Testis (tissue), 2 donors: ENCODE measurements at regions not wholly inside any gene's neighbourhood (a gene's known extent, or its start where the extent isn't known, plus 50 kb on each side); places are given as distances from the start of the nearest gene placed in this dataset.

Experiments
- DNase-seq: peaks from one replicate; pipeline ENCODE4 v3.0.0-alpha.2; 2019
- H3K27ac ChIP-seq, 2 donors: fragments of 200-600 bp; sonication (generic); one replicate each; pipeline ENCODE4 v1.5.1; 2019
- H3K27me3 ChIP-seq: fragments of 200-600 bp; sonication (generic); one replicate; pipeline ENCODE4 v1.5.1; 2019
- H3K36me3 ChIP-seq: fragments of 200-600 bp; sonication (generic); one replicate; pipeline ENCODE4 v1.5.1; 2017; ENCODE audit warnings: low read depth; ENCODE audit errors: missing control alignments
- H3K4me1 ChIP-seq: fragments of 200-600 bp; sonication (generic); one replicate; pipeline ENCODE4 v1.5.1; 2019
- H3K4me3 ChIP-seq, 2 donors: fragments of 200-600 bp; sonication (generic); one replicate each; pipeline ENCODE4 v1.5.1; 2017 to 2019
- H3K9me3 ChIP-seq: fragments of 200-600 bp; sonication (generic); one replicate; pipeline ENCODE4 v1.5.1; 2017
- POLR2A ChIP-seq: fragments of 450-650 bp; IDR thresholded peaks from one replicate; pipeline ENCODE4 v1.6.1; 2017; ENCODE audit warnings: antibody characterized with exemption, mild to moderate bottlenecking, moderate library complexity
- WGBS, 2 donors: methylation state at CpG; one replicate each; pipeline ENCODE4 v1.1.5; 2018; 5-methylcytosine and 5-hydroxymethylcytosine counted together
- intact Hi-C: fragments of 100-400 bp; cut with DNase I; formaldehyde crosslinking; loops from one replicate; pipeline ENCODE4 v1.15.1; 2023; ENCODE audit warnings: low total_unique reads
- TF ChIP-seq, protein P1 (sequence below), 3 experiments: fragments of 450-650 bp in 2 of 3; fragments of 200-600 bp in 1 of 3; sonication (generic) in 1 of 3; IDR thresholded peaks; one replicate each; pipeline ENCODE4 v1.5.1; 2016 to 2019; ENCODE audit warnings: antibody characterized with exemption in 3 of 3, mild to moderate bottlenecking in 2 of 3, moderate library complexity in 1 of 3

GRCh38 chr13:84903391-84903790 is 895.8 kb downstream of the SLITRK6 start:
- Histone ChIP-seq H3K27ac (no peak overlapping the region), H3K9me3 (no peaks in the 10 kb centered on the region), H3K4me3 (no peak overlapping the region), H3K4me1 (no peaks in the 10 kb centered on the region), H3K27me3 (no peaks in the 10 kb centered on the region), H3K36me3 (no peaks in the 10 kb centered on the region)
- no peak for DNase-seq
- intact Hi-C loops: no loop called here
- WGBS, 2 donors: 41 to 57% methylated on average over 4 of the region's 4 CpGs
- no peak for TF ChIP-seq POLR2A
- TF ChIP-seq, protein P1, sequence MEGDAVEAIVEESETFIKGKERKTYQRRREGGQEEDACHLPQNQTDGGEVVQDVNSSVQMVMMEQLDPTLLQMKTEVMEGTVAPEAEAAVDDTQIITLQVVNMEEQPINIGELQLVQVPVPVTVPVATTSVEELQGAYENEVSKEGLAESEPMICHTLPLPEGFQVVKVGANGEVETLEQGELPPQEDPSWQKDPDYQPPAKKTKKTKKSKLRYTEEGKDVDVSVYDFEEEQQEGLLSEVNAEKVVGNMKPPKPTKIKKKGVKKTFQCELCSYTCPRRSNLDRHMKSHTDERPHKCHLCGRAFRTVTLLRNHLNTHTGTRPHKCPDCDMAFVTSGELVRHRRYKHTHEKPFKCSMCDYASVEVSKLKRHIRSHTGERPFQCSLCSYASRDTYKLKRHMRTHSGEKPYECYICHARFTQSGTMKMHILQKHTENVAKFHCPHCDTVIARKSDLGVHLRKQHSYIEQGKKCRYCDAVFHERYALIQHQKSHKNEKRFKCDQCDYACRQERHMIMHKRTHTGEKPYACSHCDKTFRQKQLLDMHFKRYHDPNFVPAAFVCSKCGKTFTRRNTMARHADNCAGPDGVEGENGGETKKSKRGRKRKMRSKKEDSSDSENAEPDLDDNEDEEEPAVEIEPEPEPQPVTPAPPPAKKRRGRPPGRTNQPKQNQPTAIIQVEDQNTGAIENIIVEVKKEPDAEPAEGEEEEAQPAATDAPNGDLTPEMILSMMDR (IDR thresholded peaks at IDR 0.05): no peak

GRCh38 chr13:84902243-84902642 is 897.0 kb downstream of the SLITRK6 start:
- no peaks in the 10 kb centered on the region for H3K27me3 ChIP-seq
- H3K9me3 ChIP-seq: no peaks in the 10 kb centered on the region
- H3K27ac ChIP-seq: no peak overlapping the region
- no peak for DNase-seq
- no peak overlapping the region for H3K4me3 ChIP-seq
- no peaks in the 10 kb centered on the region for H3K36me3 ChIP-seq
- WGBS, 2 donors: 81 to 88% methylated on average over 1 of the region's 1 CpG
- intact Hi-C loops: no loop called here
- no peak for TF ChIP-seq POLR2A
- TF ChIP-seq, protein P1 (IDR thresholded peaks at IDR 0.05): no peak
- no peaks in the 10 kb centered on the region for H3K4me1 ChIP-seq

DNA sequence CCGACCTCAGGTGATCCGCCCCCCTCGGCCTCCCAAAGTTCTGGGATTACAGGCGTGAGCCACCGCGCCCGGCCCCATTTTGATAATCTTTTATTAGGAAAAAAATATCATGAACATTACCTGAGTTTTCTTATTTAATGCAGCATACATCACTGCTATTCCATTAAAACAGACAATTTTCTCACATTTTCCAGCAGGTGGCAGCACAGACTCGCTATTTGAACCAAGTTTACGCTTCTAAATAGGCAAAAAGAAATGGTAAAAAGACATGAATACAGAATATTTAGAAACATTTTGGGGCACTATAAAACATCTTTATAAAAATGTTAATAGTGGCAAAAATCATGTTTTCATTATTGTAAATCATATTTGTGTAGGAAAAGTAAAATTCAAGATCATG is 903.1 kb downstream of the SLITRK6 start:
- no peak for TF ChIP-seq POLR2A
- TF ChIP-seq, protein P1 (IDR thresholded peaks at IDR 0.05): peak; percentile 49 to 63 (median 56)
- H3K36me3 ChIP-seq: no peaks in the 10 kb centered on the region
- H3K4me1 ChIP-seq: no peaks in the 10 kb centered on the region
- H3K4me3 ChIP-seq: no peak overlapping the region
- 9 to 10% methylated on average over 9 of the region's 9 CpGs for WGBS, 2 donors
- DNase-seq: peak; percentile 25
- no peaks in the 10 kb centered on the region for H3K9me3 ChIP-seq
- no peak overlapping the region for H3K27ac ChIP-seq
- intact Hi-C loops: loop anchor here (5.0 kb wide), 1 partner anchor 911 kb away; no protein-coding TSS in a partner anchor
- no peaks in the 10 kb centered on the region for H3K27me3 ChIP-seq

DNA sequence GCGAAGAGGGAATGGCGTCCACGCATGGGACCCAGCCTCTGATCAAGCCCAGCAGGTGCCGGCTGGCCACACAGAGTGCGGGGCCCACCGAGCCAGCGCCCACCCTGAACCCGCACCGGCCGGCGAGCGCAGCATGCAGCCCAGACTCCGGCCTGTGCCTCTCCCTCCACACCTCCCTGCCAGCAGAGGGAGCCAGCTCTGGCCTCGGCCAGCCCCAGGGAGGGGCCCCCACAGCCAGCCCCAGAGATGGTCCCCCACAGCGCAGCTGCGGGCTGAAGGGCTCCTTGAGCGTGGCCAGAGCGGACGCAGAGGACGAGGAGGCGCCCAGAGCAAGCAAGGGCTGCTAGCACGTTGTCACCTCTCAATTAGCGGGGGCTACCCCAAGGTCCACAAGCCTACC is 904.5 kb downstream of the SLITRK6 start:
- intact Hi-C loops: loop anchor here (5.0 kb wide), 1 partner anchor 913 kb away; no protein-coding TSS in a partner anchor
- H3K27me3 ChIP-seq: no peaks in the 10 kb centered on the region
- H3K4me1 ChIP-seq: no peaks in the 10 kb centered on the region
- H3K4me3 ChIP-seq: peak overlapping the region; percentile 9 to 34
- H3K36me3 ChIP-seq: no peaks in the 10 kb centered on the region
- no peak for TF ChIP-seq POLR2A
- TF ChIP-seq, protein P1 (IDR thresholded peaks at IDR 0.05): no peak
- WGBS, 2 donors: 76 to 79% methylated on average over 9 to 21 of the region's 23 CpGs
- no peaks in the 10 kb centered on the region for H3K9me3 ChIP-seq
- DNase-seq: peak; percentile 37
- H3K27ac ChIP-seq: no peak overlapping the region

DNA sequence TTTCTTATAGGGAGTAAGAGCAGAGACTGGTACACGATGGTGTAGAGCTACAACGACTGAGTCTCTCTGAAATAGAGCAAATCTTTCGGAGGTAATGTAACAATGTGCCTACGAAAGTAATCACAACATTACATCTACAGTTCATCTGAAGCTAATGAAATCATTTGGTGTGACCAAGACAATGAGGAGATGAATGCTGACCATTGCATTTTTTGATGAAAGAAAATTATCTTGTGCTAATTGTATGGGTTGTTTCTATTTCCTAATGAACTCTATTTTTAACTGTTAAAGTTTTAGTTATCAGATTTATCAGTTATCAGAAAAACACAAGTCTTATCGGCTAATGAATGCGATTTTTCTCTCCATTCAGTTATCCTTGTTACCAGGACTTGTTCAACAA is 913.4 kb downstream of the SLITRK6 start:
- Histone ChIP-seq H3K27ac (no peak overlapping the region), H3K27me3 (no peaks in the 10 kb centered on the region), H3K36me3 (no peaks in the 10 kb centered on the region), H3K9me3 (no peaks in the 10 kb centered on the region), H3K4me3 (no peak overlapping the region), H3K4me1 (no peaks in the 10 kb centered on the region)
- 85 to 88% methylated on average over 6 of the region's 6 CpGs for WGBS, 2 donors
- intact Hi-C loops: no loop called here
- no peak for DNase-seq
- no peak for TF ChIP-seq POLR2A
- TF ChIP-seq, protein P1 (IDR thresholded peaks at IDR 0.05): no peak
